Mucosa of descending colon (tissue), 3 donors: ENCODE measurements at regions not wholly inside any gene's neighbourhood (a gene's known extent, or its start where the extent isn't known, plus 50 kb on each side); places are given as distances from the start of the nearest gene placed in this dataset.

Experiments
- ATAC-seq: fragments of 200-7000 bp; cut with Tn5 transposase; one replicate; pipeline ENCODE4 v1.9.1; 2020; ENCODE audit warnings: mild to moderate bottlenecking, moderate library complexity
- DNase-seq, 3 donors: peaks; one replicate each; pipeline ENCODE4 v3.0.0-alpha.2; 2020
- H3K36me3 ChIP-seq: fragments of 200-600 bp; one replicate; pipeline ENCODE4 v1.8.0; 2021; ENCODE audit warnings: low read depth, mild to moderate bottlenecking
- H3K4me1 ChIP-seq: fragments of 200-600 bp; one replicate; pipeline ENCODE4 v1.8.0; 2021; ENCODE audit warnings: low read depth, mild to moderate bottlenecking
- H3K4me3 ChIP-seq: fragments of 200-600 bp; one replicate; pipeline ENCODE4 v1.8.0; 2021; ENCODE audit warnings: mild to moderate bottlenecking
- H3K9me3 ChIP-seq: fragments of 200-600 bp; one replicate; pipeline ENCODE4 v1.8.0; 2021; ENCODE audit warnings: mild to moderate bottlenecking
- CTCF ChIP-seq: fragments of 200-600 bp; IDR thresholded peaks from one replicate; pipeline ENCODE4 v1.8.0; 2022; ENCODE audit warnings: antibody characterized with exemption, mild to moderate bottlenecking
- intact Hi-C, 2 donors: fragments of 100-400 bp; cut with DNase I in 1 of 2; cut with micrococcal nuclease in 1 of 2; formaldehyde crosslinking; loops; one replicate each; pipeline versions ENCODE4 v1.11.0 to v1.11.1; 2022; cut with DNase I, micrococcal nuclease
- donor health status: DM: no; HTN: no; CAD: no; lungs with moderate emphysema.
- donor health status: DM: no; HTN: no; CAD: no.
- donor health status: DM: no; HTN: yes; CAD: no.

GRCh38 chr11:97149741-97150140 is 759.9 kb downstream of the JRKL start:
- intact Hi-C loops: no loop called here
- H3K4me1 ChIP-seq: no peaks in the 10 kb centered on the region
- H3K36me3 ChIP-seq: no peaks in the 10 kb centered on the region
- no peak for ATAC-seq
- no peaks in the 10 kb centered on the region for H3K9me3 ChIP-seq
- no peak for DNase-seq
- no peak for TF ChIP-seq CTCF
- H3K4me3 ChIP-seq: no peak overlapping the region

GRCh38 chr11:97157221-97157740 is 767.5 kb downstream of the JRKL start:
- no peak for ATAC-seq
- Histone ChIP-seq H3K36me3 (no peaks in the 10 kb centered on the region), H3K4me1 (no peaks in the 10 kb centered on the region), H3K9me3 (no peaks in the 10 kb centered on the region), H3K4me3 (no peak overlapping the region)
- intact Hi-C loops: no loop called here
- DNase-seq: no peak
- no peak for TF ChIP-seq CTCF

- ATAC-seq: no peak
- Histone ChIP-seq H3K36me3 (no peaks in the 10 kb centered on the region), H3K4me3 (no peak overlapping the region), H3K4me1 (no peaks in the 10 kb centered on the region), H3K9me3 (no peaks in the 10 kb centered on the region)
- no peak for DNase-seq
- TF ChIP-seq CTCF: no peak
- intact Hi-C loops: no loop called here
These were observed 768.4 kb downstream of the JRKL start for GRCh38 chr11:97158243-97158642.

- no peaks in the 10 kb centered on the region for H3K9me3 ChIP-seq
- intact Hi-C loops: no loop called here
- ATAC-seq (no peak), DNase-seq (no peak)
- H3K4me1 ChIP-seq: no peaks in the 10 kb centered on the region
- H3K4me3 ChIP-seq: no peak overlapping the region
- no peaks in the 10 kb centered on the region for H3K36me3 ChIP-seq
- no peak for TF ChIP-seq CTCF
These were observed 773.9 kb downstream of the JRKL start for GRCh38 chr11:97163631-97164191.

- no peak overlapping the region for H3K4me3 ChIP-seq
- ATAC-seq (no peak), DNase-seq (no peak)
- intact Hi-C loops: no loop called here
- no peaks in the 10 kb centered on the region for H3K4me1 ChIP-seq
- TF ChIP-seq CTCF: no peak
- no peaks in the 10 kb centered on the region for H3K9me3 ChIP-seq
- H3K36me3 ChIP-seq: no peaks in the 10 kb centered on the region
These were observed 812.2 kb downstream of the JRKL start for GRCh38 chr11:97201743-97202612.
